ENCODE measurements at regions not wholly inside any gene's neighbourhood (a gene's known extent, or its start where the extent isn't known, plus 50 kb on each side); places are given as distances from the start of the nearest gene placed in this dataset.

GRCh38 chr1:219752645-219753044 lies 139.7 kb upstream of the ZC3H11B start:
- TF ChIP-seq ELF4 (IDR thresholded peaks at IDR 0.05) (no peak), TARDBP (IDR thresholded peaks at IDR 0.05) (no peak), FOXA1 (IDR thresholded peaks at IDR 0.05) (no peak), BHLHE40 (IDR thresholded peaks at IDR 0.05; ENCODE audit: borderline replicate concordance) (no peak), SUZ12 (IDR thresholded peaks at IDR 0.05) (no peak), FOXK2 (IDR thresholded peaks at IDR 0.05) (no peak), SP1 (IDR thresholded peaks at IDR 0.05) (no peak), CTBP1 (IDR thresholded peaks at IDR 0.05; ENCODE audit: borderline replicate concordance) (no peak), LEF1 (IDR thresholded peaks at IDR 0.05; ENCODE audit: borderline replicate concordance) (no peak), ARNT (IDR thresholded peaks at IDR 0.05) (no peak)
- TF ChIP-seq, protein P1, sequence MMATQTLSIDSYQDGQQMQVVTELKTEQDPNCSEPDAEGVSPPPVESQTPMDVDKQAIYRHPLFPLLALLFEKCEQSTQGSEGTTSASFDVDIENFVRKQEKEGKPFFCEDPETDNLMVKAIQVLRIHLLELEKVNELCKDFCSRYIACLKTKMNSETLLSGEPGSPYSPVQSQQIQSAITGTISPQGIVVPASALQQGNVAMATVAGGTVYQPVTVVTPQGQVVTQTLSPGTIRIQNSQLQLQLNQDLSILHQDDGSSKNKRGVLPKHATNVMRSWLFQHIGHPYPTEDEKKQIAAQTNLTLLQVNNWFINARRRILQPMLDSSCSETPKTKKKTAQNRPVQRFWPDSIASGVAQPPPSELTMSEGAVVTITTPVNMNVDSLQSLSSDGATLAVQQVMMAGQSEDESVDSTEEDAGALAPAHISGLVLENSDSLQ (IDR thresholded peaks at IDR 0.05), result no peak
- ChIA-PET CTCF (no interaction called here), POLR2A (no interaction called here)
- DNase-seq (ENCODE audit: extremely low spot score), result no peak

- no peak for DNase-seq (ENCODE audit: extremely low spot score)
- TF ChIP-seq CTBP1 (IDR thresholded peaks at IDR 0.05; ENCODE audit: borderline replicate concordance) (no peak), NFRKB (IDR thresholded peaks at IDR 0.05) (no peak), L3MBTL2 (conservative IDR thresholded peaks at IDR 0.05) (no peak), ELF4 (IDR thresholded peaks at IDR 0.05) (no peak), ARNT (IDR thresholded peaks at IDR 0.05) (no peak), FOXK2 (IDR thresholded peaks at IDR 0.05) (no peak), BHLHE40 (IDR thresholded peaks at IDR 0.05; ENCODE audit: borderline replicate concordance) (no peak), FOXA1 (IDR thresholded peaks at IDR 0.05) (no peak), LEF1 (IDR thresholded peaks at IDR 0.05; ENCODE audit: borderline replicate concordance) (no peak), HDGF (IDR thresholded peaks at IDR 0.05; ENCODE audit: borderline replicate concordance) (no peak), SP1 (IDR thresholded peaks at IDR 0.05) (no peak), SUZ12 (IDR thresholded peaks at IDR 0.05) (no peak), TARDBP (IDR thresholded peaks at IDR 0.05) (no peak), ZNF384 (IDR thresholded peaks at IDR 0.05) (no peak), FOXM1 (IDR thresholded peaks at IDR 0.05; ENCODE audit: borderline replicate concordance) (no peak)
- TF ChIP-seq, protein P1 (IDR thresholded peaks at IDR 0.05), result no peak
- ChIA-PET POLR2A (no interaction called here), CTCF (no interaction called here)
These were observed 139.1 kb upstream of the ZC3H11B start for GRCh38 chr1:219751870-219752507.

DNA sequence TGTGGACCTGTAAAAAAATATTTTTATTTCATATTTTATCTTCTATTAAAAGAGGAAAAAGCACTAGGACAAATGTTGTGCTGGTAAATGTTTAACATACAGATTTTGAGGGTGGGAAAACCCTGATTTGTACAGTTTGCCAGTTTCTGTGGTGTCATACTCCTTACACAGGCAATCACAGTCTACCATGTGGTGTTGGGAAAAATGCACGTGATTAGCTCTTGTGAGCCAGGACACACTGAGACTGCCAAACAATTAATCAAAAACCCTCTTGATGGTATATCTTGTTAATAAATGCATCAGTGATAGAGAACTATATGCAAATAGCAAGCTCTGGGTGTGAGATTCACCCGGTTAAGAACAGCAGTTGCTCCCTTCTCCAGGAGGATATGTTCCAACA lies 136.5 kb upstream of the ZC3H11B start:
- ChIA-PET POLR2A (no interaction called here), CTCF (no interaction called here)
- no peak for TF ChIP-seq BHLHE40 (IDR thresholded peaks at IDR 0.05; ENCODE audit: borderline replicate concordance)
- no peak for TF ChIP-seq ARNT (IDR thresholded peaks at IDR 0.05)
- TF ChIP-seq CTBP1 (IDR thresholded peaks at IDR 0.05; ENCODE audit: borderline replicate concordance), result no peak
- no peak for DNase-seq (ENCODE audit: extremely low spot score)

DNA sequence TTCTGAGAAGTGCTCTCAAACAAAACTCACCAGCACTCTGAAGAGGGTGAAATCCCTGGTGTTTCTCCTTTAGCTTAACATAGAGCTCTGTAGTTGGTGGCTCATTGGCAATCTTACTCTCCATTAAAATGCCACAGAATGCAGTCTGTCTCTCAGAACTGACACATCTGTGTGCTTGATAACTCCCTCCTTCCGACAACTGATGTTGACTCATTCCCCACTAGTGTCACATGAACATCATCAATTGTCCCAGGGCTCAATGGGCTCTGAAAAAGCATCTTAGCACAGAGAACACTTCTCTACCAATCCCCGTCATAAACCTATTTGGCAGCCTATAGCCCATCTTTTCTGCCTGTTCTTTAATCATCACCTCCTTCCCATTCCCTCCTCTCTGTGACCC lies 133.2 kb upstream of the ZC3H11B start:
- DNase-seq (ENCODE audit: extremely low spot score), result no peak
- ChIA-PET CTCF (no interaction called here), POLR2A (no interaction called here)
- no peak for TF ChIP-seq L3MBTL2 (conservative IDR thresholded peaks at IDR 0.05)
- TF ChIP-seq CTBP1 (IDR thresholded peaks at IDR 0.05; ENCODE audit: borderline replicate concordance), result no peak

DNA sequence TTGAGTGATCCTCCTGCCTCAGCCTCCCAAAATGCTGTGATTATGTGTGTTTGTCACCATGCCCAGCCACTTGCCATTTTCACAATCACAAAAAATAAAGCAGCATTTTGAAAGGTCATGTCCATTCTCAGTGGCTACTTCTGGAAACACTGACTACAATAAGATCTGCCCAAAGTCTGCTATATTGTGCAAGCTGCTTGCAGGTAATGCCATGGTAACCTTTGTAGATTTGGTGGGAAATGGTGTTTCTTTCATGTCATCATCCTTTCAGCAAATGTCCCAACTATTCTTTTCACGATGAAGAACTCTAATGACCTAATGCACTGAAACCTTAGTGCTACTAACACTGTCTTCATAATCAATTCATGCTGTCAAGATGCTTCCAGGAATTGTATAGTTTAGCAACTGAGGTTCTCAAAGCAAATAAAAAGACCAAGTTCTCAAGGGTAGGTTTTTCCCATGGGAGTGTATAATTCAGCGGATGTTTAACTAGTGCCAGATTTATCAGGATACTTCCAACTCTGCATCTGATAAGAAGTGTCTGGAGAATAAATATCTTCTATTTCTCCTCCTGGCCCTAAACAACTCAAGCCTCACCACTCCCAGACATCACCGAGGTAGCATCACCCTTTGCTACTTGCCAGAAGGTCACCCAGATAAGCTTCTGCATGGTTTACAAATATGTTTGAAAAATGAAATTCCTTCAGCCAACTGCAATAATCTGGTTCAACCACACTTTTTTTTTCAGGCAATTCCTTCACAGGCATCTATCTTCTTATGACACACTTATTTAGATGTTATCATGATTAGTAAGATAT lies 132.0 kb upstream of the ZC3H11B start:
- DNase-seq (ENCODE audit: extremely low spot score), result no peak
- TF ChIP-seq HDGF (IDR thresholded peaks at IDR 0.05; ENCODE audit: borderline replicate concordance) (no peak), TARDBP (IDR thresholded peaks at IDR 0.05) (no peak), SP1 (IDR thresholded peaks at IDR 0.05) (no peak), L3MBTL2 (conservative IDR thresholded peaks at IDR 0.05) (no peak), FOXK2 (IDR thresholded peaks at IDR 0.05) (no peak)
- TF ChIP-seq, protein P1 (IDR thresholded peaks at IDR 0.05), result no peak
- ChIA-PET POLR2A (no interaction called here), CTCF (no interaction called here)

- no peak for DNase-seq (ENCODE audit: extremely low spot score)
- POLR2A ChIA-PET, result no interaction called here
- CTCF ChIA-PET, result no interaction called here
- TF ChIP-seq L3MBTL2 (conservative IDR thresholded peaks at IDR 0.05), result no peak
- TF ChIP-seq BHLHE40 (IDR thresholded peaks at IDR 0.05; ENCODE audit: borderline replicate concordance), result no peak
- TF ChIP-seq LEF1 (IDR thresholded peaks at IDR 0.05; ENCODE audit: borderline replicate concordance), result no peak
- no peak for TF ChIP-seq FOXK2 (IDR thresholded peaks at IDR 0.05)
- no peak for TF ChIP-seq HDGF (IDR thresholded peaks at IDR 0.05; ENCODE audit: borderline replicate concordance)
- no peak for TF ChIP-seq FOXM1 (IDR thresholded peaks at IDR 0.05; ENCODE audit: borderline replicate concordance)
- TF ChIP-seq, protein P1 (IDR thresholded peaks at IDR 0.05), result no peak
- TF ChIP-seq CTBP1 (IDR thresholded peaks at IDR 0.05; ENCODE audit: borderline replicate concordance), result no peak
- no peak for TF ChIP-seq ARNT (IDR thresholded peaks at IDR 0.05)
- no peak for TF ChIP-seq SP1 (IDR thresholded peaks at IDR 0.05)
These were observed 128.4 kb upstream of the ZC3H11B start for GRCh38 chr1:219741011-219741970.

Measured in HEK293T (cell line).